ENCODE measurements at regions not wholly inside any gene's neighbourhood (a gene's known extent, or its start where the extent isn't known, plus 50 kb on each side); places are given as distances from the start of the nearest gene placed in this dataset.

GRCh38 chr5:21672360-21672759, 1180.8 kb downstream of the CDH12 start:
- no peak for TF ChIP-seq ZNF263 (CRISPR knock-in tag; IDR thresholded peaks at IDR 0.05)
- TF ChIP-seq ISL2 (CRISPR knock-in tag; IDR thresholded peaks at IDR 0.05) = no peak
- TF ChIP-seq NCOA1 (CRISPR knock-in tag; IDR thresholded peaks at IDR 0.05) = no peak
- TF ChIP-seq POLR2AphosphoS5 (IDR thresholded peaks at IDR 0.05; ENCODE audit: low read depth, low read length) = no peak
- TF ChIP-seq CREM (IDR thresholded peaks at IDR 0.05) = no peak
- no peak for TF ChIP-seq CREM (CRISPR knock-in tag; IDR thresholded peaks at IDR 0.05)
- TF ChIP-seq ZNF543 (CRISPR knock-in tag; IDR thresholded peaks at IDR 0.05) = no peak
